Anterior cingulate cortex (tissue), 58 donors: ENCODE measurements at regions not wholly inside any gene's neighbourhood (a gene's known extent, or its start where the extent isn't known, plus 50 kb on each side); places are given as distances from the start of the nearest gene placed in this dataset.

Experiments used
- DNase-seq, 58 donors: peaks; one replicate each; lab custom pipeline; 2025; lab: John Stamatoyannopoulos, UW

DNA sequence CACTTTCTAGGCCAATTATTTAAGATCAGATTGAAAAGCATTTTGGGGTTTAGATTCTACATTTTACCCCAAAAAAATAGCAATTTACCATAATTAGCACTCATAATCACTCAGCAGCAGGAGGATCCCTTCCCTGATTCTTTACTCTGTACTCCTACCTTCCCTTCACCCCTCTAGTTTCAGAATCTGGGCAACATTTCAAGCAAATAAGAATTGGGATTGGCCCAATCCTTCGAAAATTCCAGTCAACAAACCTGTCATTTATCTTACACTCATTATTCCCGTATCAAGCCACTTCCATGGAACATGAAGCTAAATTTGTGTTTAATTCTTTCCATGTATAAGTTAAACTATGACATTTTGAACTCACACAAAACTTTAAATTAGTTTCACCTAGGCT lies 349.1 kb upstream of the USP15 start:
- DNase-seq = no peak

DNA sequence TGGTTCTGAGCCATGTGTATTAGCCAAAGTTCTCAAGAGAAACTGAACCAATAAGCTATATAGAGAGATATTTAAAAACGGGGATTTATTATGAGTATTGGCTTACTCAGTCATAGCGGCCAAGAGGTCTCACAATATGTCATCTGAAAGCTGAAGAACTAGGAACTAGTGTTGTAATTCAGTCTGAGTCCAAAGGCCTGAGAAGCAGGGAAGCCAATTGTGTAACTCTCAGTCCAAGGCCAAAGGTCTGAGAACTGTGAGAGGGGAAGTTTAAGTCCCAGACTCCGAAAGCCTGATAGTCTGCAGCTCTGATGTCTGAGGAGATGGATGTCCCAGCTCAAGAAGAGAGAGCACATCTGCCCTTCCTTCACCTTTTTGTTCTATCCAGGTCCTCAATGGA lies 344.8 kb upstream of the USP15 start:
- no peak for DNase-seq

DNA sequence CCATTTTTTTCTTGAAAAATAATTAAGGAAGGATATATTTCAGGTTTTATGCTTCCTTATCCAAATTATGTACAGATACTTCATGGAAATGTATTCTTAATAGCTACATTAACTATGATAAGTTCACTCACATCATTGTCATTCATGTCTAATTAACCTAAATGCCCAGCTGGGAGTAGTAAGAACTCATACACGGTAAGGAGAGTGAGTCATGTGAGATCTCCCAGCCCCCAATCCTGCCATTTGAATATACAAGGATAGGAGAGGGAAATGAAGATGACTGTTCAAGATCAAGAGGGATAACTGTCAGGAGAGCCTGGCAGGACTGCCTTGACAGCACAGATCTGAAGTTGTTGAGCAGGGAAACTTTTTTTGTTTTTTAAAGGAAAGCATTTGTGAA lies 343.4 kb upstream of the USP15 start:
- DNase-seq = no peak

DNA sequence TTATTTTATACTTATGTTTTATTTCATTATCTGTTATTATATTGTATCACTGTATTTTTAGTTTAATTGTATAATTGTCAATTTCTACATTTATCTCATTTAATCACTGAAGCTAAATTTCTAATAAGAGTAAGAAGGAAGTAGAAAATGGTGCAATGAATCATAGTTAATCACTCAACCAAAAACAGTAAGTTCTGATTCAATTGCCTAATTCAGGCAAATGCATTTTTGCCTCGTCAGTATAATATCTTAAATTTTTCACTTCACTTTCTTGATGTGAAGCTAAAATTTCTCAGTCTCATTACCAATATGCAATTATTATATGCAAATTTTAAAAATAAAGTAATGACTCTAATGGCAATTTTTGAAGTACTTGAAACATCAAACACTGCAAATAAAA lies 340.5 kb upstream of the USP15 start:
- no peak for DNase-seq

DNA sequence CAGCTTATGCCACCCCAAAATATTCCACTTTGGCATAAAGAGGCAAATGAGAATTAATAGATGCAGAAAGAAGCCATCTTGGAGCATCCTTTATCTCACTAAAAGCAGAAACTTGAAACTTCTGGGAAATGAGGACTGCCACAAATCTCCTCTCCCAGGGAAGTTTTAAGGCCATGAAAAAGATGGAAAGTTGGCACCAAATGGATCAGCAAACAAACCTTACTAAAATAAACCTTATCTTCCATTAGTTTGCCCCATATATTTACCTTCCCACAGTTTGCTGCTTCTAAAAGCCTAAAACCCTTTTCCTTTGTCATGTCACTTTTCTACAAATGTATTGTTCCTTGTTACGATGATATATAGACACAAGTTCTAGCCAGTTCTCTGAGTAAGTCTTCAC lies 340.0 kb upstream of the USP15 start:
- no peak for DNase-seq

DNA sequence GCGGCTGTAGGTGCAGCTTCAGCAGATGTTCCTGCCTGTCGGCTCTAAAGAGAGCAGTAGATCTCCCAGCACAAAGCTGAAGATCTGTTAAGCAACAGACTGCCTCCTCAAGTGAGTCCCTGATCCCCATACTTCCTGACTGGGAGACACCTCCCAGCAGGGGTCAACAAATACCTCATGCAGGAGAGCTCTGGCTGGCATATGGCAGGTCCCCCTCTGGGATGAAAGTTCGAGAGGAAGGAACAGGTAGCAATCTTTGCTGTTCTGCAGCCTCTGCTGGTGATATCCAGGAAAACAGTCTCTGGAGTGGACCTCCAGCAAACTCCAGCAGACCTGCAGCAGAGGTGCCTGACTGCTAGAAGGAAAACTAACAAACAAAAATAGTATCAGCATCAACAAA lies 337.1 kb upstream of the USP15 start:
- DNase-seq = no peak

DNA sequence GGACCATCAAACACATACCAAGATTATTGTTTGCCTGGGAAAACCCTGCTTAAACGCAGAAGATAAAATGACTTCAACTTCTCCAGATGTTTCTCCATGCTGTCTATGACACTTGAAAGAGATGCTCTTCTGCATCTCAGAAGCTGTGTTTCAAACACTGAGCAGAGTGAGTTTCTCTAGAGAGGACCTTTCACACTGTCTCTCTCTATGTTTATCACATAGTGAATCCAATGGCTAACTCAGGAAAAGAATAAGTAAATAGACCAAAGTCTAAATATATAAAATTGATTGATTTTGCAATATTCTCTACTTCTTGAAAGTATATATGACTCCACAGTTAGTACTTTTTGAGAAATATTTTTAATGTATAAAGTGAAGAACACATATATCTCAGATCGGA lies 325.6 kb upstream of the USP15 start:
- DNase-seq = no peak

DNA sequence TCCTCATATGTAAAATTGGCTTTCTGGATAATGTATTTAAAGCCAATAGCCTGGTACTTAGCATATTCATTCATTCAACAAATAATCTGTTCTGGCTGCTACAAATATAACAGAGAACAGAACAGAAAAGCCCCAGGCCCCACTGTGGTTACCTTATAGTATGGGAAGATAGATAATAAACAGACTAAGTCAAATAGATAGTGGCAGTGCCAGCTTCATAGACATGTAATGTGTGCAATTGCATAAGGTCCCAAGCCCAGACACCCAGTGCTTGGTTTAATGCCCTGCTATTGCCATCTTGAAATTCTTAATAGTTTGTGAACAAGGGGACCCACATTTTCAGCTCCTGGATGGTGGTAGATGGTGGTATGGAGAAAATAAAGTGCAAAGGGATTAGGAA lies 320.2 kb upstream of the USP15 start:
- no peak for DNase-seq

DNA sequence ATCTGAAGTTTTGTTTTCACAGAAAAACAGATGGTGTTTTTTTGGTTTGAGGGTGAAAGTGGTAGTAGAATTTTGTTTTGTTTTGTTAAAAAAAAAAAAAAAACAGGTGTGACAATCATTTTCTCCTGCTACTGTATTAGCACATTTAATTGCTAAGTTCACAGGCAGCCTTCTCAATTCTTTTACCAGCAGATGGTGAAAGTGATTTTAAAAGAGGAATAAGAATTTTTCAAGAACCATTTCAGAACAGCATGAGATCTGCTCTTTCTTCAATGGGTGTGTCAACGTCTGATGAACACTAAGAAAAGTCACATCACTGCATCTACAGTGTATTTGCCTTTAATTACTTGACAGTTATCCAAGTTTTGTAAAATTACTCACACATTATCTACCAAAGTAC lies 303.7 kb upstream of the USP15 start:
- DNase-seq = no peak

DNA sequence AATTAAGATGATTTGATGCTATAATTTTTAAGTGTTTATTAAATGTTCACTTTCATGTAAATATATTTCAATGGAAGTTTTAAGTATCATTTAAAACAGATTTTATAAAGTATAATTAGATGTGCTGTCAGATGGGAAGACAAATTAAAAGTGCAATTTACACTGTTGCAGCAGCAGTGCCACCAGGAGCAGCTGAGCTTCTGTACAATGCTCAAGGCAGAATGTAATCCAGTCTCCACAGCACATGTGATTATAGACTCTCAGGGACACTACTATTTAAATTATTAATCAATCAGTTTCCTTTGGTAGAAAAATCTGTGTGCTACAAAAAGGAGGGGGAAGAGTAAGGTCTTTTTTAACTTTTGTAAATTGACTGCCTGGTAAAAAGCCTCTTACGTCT lies 285.7 kb upstream of the USP15 start:
- DNase-seq = no peak

DNA sequence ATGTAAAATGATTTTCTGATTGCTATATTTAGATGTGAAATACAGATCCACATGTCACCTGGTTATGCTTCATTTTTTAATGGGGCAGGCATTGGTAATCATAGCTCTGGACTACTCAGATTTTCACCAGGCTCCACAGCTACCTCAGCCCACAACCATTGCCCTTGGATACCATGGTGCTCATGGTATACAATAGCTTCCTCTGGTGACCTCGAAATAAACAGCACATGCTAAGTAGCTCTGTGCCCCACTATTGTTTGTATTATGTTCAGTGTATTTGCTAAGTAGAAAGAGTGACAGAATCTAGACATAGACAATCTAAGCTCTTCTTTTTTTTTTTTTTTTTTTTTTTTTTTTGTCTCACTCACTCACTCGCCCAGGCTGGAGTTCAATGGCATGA lies 274.4 kb upstream of the USP15 start:
- DNase-seq = no peak

DNA sequence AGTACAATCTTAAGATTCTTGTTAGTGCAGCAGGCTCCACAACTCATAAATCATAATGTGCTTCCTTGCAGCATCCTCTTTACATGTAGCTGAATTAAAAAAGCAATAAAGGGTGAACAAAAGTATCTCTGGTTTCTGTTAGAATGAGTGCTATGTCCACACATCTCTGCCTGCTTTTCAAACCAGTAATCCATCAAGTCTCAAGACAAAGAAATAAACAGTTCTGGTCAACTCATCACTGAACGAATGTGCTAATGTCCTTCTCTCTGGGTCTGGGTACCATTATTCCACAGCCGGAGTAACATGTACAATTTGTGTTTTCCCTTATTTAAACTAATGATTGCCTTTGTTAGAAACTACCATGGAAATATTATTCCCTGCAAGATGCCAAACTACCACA lies 273.0 kb upstream of the USP15 start:
- no peak for DNase-seq

DNA sequence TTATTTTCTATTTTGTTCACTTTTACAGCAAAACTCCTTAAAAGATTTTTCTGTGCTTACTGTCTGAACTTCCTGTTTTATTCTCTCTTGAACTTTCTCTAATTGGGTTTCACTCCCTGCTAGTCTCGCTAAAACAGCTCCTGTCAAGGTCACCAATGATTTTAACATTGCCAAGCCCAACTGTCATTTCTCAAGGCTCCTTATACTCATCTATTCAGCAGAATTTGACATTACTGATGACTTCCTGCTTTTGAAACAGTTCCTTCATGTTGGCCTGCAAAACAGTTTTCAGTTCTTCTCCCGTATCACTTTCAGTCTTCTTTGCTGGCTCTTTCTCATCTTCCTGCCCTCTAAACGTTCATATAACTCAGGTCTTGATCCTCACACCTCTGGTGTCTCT lies 268.5 kb upstream of the USP15 start:
- DNase-seq = no peak

DNA sequence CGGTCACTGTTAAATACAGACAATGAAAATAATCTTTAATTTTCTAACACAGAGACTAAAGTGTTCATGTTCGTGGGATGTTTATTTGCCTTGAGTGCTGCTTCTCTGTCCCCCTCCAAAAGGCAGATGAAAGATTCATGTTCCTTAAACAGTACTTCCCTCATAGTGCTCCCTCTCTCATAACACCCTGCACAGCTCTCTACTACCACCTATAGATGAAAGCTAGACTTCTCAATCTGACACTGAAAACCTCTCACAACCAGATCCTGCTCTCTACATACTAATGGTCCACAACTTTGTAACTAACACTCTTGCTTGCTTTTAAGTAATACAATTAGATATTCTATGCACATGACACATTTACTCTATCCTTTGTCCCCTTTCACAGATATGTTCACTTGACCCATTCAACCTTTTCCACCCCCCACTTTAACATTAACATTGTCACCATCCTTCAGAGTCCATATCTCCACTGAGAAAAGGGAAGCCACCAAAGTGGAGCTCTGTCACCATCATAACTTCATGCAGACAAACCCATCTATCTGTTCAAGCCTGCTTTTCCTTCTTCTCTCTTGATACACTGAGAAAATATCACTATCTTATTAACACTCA lies 266.4 kb upstream of the USP15 start:
- peak in 1 of 58 donors; percentile 7 for DNase-seq

DNA sequence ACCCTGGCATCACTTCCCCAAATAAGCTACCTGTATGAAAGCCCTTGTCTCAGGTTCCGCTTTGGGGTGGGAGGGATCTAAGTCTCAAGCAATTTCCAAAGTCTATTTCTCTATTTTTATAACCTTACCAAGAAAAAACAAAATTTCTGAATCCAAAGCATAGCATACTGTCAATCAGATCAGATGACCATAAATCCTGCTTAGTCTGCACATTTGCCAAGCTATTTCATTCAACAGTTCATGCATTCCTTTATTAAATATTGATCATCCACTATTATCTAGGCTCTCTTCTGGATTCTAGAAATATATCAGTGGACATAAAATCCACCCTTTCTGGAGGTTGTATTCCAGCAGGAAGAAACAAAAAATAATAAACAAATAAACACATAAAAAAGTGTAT lies 263.5 kb upstream of the USP15 start:
- no peak for DNase-seq

DNA sequence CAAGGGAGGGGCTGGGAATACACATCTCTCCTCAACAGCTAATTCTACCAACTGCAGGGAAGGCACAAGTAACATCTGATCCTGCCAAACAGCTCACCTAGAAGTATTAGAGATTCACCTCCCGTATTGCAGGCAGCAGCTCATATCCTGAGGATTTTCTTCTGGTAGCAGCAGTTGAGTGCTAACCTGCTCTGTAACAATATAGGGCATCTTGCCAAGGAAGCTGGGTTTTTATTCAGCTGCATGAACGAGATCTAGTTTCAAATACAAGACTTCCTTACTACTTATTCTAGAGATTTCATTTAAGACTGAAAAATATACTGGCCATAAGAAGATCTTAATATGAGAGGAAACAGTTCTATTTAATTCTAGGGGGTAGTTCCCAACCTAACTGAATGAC lies 261.4 kb upstream of the USP15 start:
- no peak for DNase-seq

DNA sequence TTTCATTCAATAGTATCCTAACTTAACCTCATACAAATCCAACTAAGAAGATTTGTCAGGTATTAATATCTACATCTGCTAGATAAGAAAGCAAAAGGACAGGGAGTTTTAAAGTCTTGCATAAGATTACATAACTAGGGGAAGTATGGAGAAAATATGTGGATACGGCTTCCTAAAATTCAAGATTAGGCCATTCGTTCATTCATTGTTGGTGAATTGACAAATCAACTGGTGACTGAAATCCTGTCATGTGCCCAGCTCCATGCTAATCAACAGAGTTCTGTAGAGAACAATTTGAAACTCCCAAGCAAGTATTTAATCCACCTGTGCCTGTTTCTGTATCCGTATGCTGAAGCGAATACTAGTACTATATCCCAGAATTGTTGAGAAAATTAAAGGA lies 260.9 kb upstream of the USP15 start:
- no peak for DNase-seq

DNA sequence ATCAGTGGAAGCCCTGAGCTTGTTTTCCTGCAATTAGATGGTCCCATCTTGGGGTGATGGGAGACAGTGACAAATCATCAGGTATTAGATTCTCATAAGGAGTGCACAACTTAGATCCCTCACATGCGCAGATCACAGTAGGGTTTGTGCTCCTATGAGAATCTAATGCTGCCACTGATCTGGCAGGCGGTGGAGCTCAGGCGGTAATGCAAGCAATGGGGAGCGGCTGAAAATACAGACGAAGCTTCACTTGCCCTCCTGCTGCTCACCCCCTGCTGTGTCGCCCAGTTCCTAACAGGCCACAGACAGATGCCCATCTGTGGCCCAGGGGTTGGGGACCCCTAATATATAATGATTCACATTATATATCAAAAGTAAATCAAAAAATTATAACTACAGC lies 258.8 kb upstream of the USP15 start:
- DNase-seq = no peak

DNA sequence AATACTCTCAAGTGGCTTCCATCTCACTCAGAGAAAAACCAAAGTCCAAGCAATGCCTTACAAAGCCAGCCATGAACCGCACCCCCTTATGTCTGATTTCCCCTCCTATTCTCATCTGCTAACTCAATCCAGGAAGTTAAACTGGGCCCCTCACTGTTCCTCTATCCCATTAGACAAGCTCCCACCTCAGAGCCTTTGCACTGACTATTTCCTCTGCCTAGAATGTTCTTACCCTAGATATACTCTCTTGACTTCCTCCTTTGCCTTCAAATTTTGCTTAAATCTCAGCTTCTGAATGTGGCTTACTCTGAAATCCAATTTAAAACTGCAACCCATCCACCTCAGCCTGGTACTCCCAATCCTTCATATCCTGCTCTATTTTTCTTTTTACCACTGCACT lies 257.0 kb upstream of the USP15 start:
- no peak for DNase-seq

DNA sequence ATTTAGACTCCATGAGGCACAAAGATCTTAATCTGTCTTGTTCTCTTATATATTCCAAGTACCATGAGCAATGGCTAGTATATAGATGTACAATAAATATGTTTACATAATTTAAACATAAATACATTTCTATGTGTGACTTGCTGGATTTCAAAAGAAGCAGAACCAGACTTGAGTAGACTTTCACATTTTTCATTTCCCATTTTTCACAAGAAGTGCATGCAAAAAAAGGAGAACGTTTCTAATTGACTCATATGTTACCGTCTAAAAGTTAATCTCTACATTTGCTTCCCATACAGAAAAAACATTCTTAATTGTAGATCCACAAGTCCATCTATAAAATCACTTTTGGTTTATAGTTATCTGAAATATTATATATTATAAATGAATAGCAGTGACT lies 256.5 kb upstream of the USP15 start:
- no peak for DNase-seq

DNA sequence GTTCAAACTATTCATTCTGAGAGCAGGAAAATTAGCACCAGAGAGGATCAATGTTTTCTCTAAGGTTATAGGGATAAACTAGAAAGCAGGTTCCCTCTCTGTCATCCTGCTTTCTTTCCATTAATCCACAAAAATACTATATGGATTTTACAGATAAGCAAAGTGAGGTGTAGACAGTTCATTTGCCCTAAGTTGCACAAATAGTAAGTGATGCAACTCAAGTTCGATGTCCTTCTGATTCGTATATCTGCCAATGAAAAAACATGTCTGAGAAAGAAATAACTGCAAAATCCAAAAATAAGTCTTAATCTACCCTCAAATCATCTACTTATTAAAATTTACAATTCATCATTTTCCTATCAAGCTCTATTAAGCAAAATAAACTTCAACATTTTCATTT lies 254.6 kb upstream of the USP15 start:
- DNase-seq = no peak

DNA sequence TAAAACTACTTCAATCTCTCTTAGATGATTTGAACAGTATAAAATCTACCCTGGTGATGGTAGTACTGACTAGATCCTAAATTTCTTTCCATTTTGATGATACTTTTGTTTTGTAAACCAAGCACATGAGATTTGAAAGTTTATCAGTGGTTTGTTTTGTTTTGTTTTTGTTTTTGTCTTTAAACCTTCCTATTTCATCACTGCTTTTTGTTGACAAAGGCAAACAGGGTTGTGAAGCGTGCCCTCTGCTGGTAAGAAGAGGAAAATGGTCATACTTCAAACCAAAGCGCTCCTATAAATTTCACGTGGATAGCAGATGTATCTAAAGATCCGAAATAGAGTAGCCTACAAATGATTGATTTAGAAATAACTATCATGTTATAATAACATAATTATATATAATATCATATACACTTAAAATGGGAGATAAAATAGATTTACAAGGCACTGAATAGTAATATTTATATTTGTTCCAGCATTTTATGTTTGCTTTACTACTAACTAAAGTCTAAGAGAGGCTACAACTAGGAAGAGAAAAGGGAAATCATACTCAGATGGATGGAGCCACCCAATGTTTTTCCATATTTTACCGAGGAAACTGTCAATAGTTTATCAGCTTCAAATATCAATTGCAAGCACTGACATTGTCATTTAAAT lies 254.0 kb upstream of the USP15 start:
- peak in 5 of 58 donors; percentile 0 to 3 (median 2) for DNase-seq

DNA sequence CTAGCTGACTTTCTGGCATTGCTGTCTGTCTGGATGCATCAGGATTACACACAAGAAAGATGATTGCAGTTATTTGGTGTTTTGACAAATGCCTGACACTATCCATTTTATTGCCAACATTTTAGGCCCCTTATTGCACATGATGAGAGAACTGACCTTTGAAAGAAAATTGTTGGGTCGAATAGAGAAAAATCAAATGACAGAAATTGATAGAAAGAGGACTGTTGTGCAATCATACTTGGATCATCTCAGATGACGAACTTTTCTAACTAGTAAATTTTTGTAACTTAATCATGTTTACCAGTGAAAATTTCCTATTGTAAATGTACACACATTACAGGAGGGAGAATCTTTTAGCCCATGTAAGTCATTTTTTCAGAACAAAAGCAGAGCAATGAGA lies 251.5 kb upstream of the USP15 start:
- no peak for DNase-seq
